ENCODE measurements at regions not wholly inside any gene's neighbourhood (a gene's known extent, or its start where the extent isn't known, plus 50 kb on each side); places are given as distances from the start of the nearest gene placed in this dataset.
A peak's percentile ranks its signal among the peaks of the same experiment; 100 is the strongest.
"Not testable (repeated sequence)": the region's sequence is repeated elsewhere in the genome, so short reads cannot be mapped to it uniquely, and the experiment has no call there.

- WGBS (ENCODE audit: low lambda C conversion rate, missing lambda C conversion rate), result 95% methylated on average over 1 of the region's 1 CpG
- H3K9me3 ChIP-seq (ENCODE audit: low read depth), result no peaks in the 10 kb centered on the region
- TF ChIP-seq EZH2phosphoT487 (IDR thresholded peaks at IDR 0.05; ENCODE audit: low read depth, severe bottlenecking, unreplicated experiment), result no peak
- TF ChIP-seq EZH2 (IDR thresholded peaks at IDR 0.05; ENCODE audit: borderline replicate concordance), result no peak
- TF ChIP-seq, protein P1, sequence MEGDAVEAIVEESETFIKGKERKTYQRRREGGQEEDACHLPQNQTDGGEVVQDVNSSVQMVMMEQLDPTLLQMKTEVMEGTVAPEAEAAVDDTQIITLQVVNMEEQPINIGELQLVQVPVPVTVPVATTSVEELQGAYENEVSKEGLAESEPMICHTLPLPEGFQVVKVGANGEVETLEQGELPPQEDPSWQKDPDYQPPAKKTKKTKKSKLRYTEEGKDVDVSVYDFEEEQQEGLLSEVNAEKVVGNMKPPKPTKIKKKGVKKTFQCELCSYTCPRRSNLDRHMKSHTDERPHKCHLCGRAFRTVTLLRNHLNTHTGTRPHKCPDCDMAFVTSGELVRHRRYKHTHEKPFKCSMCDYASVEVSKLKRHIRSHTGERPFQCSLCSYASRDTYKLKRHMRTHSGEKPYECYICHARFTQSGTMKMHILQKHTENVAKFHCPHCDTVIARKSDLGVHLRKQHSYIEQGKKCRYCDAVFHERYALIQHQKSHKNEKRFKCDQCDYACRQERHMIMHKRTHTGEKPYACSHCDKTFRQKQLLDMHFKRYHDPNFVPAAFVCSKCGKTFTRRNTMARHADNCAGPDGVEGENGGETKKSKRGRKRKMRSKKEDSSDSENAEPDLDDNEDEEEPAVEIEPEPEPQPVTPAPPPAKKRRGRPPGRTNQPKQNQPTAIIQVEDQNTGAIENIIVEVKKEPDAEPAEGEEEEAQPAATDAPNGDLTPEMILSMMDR (IDR thresholded peaks at IDR 0.05; ENCODE audit: poor library complexity), result no peak
- H2AFZ ChIP-seq, result no peak overlapping the region
- no peaks in the 10 kb centered on the region for H4K20me1 ChIP-seq (ENCODE audit: insufficient read depth, poor library complexity, severe bottlenecking)
- no peak for DNase-seq (ENCODE audit: low spot score)
- peak overlapping the region; percentile 25 for H3K27ac ChIP-seq
- H3K36me3 ChIP-seq (replicated peaks; ENCODE audit: insufficient read depth, low read depth), result no peaks in the 10 kb centered on the region
- H3K79me2 ChIP-seq, result no peaks in the 10 kb centered on the region
- no peak overlapping the region for H3K4me3 ChIP-seq
- no peaks in the 10 kb centered on the region for H3K27me3 ChIP-seq
- no peaks in the 10 kb centered on the region for H3K4me1 ChIP-seq (ENCODE audit: insufficient read depth)
- H3K9me2 ChIP-seq (replicated peaks; ENCODE audit: insufficient read depth), result no peaks in the 10 kb centered on the region
- no peak overlapping the region for H3K4me2 ChIP-seq
Measured at GRCh38 chr9:15059003-15059402, 148.8 kb upstream of the FREM1 start.

DNA sequence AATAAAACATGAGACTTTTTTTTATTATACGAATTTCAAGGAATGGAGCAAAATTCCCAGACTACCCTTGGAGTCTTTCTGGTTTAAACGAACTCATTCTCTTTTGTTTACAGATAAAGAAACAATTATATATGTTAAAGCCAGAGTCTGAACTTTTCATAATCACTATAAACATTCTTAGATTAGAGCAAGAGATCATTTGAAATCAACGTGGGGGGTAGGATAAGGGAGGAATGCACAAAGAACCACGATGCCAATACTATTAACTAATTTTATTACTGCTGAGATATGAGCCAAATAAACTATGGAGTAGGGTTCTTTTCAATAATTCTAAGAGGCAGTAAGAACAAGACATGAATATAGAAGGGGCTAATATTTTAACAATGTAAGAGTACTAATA lies 148.0 kb upstream of the FREM1 start:
- H3K27me3 ChIP-seq, result no peaks in the 10 kb centered on the region

DNA sequence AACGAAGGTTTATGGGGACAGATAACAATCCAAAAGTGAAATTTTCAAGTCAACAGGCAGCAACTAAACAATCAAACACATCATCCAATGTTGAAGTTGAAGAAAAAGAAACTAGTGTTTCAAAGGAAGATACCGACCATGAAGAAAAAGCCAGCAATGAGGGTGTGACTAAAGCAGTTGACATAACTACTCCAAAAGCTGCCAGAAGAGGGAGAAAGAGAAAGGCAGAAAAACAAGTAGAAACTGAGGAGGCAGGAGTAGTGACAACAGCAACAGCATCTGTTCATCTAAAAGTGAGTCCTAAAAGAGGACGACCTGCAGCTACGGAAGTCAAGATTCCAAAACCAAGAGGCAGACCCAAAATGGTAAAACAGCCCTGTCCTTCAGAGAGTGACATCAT lies 145.1 kb upstream of the FREM1 start:
- H3K9me3 ChIP-seq (ENCODE audit: low read depth); H3K4me2 ChIP-seq; H3K36me3 ChIP-seq (replicated peaks; ENCODE audit: insufficient read depth, low read depth); H4K20me1 ChIP-seq (ENCODE audit: insufficient read depth, poor library complexity, severe bottlenecking); H2AFZ ChIP-seq; H3K79me2 ChIP-seq; H3K4me1 ChIP-seq (ENCODE audit: insufficient read depth); H3K27ac ChIP-seq; H3K4me3 ChIP-seq; H3K9me2 ChIP-seq (replicated peaks; ENCODE audit: insufficient read depth); H3K27me3 ChIP-seq: not testable (repeated sequence)
- TF ChIP-seq, protein P1 (IDR thresholded peaks at IDR 0.05; ENCODE audit: poor library complexity), result peak; percentile 23
- peak; percentile 11 for DNase-seq (ENCODE audit: low spot score)
- WGBS (ENCODE audit: low lambda C conversion rate, missing lambda C conversion rate), result 63% methylated on average over 4 of the region's 4 CpGs

More for the DNA sequence above, 148.0 kb upstream of the FREM1 start:
- DNase-seq (ENCODE audit: low spot score), result no peak
- Histone ChIP-seq H3K9me2 (replicated peaks; ENCODE audit: insufficient read depth) (no peaks in the 10 kb centered on the region), H3K4me1 (ENCODE audit: insufficient read depth) (no peaks in the 10 kb centered on the region), H3K9me3 (ENCODE audit: low read depth) (no peaks in the 10 kb centered on the region), H4K20me1 (ENCODE audit: insufficient read depth, poor library complexity, severe bottlenecking) (no peaks in the 10 kb centered on the region), H3K79me2 (no peaks in the 10 kb centered on the region), H3K4me2 (no peak overlapping the region), H3K36me3 (replicated peaks; ENCODE audit: insufficient read depth, low read depth) (no peaks in the 10 kb centered on the region), H3K4me3 (no peak overlapping the region), H3K27ac (no peak overlapping the region), H2AFZ (no peak overlapping the region)
- TF ChIP-seq, protein P1 (IDR thresholded peaks at IDR 0.05; ENCODE audit: poor library complexity), result no peak
- TF ChIP-seq EZH2phosphoT487 (IDR thresholded peaks at IDR 0.05; ENCODE audit: low read depth, severe bottlenecking, unreplicated experiment) (no peak), EZH2 (IDR thresholded peaks at IDR 0.05; ENCODE audit: borderline replicate concordance) (no peak)
- 51% methylated on average over 4 of the region's 4 CpGs for WGBS (ENCODE audit: low lambda C conversion rate, missing lambda C conversion rate)

- 82% methylated on average over 1 of the region's 1 CpG for WGBS (ENCODE audit: low lambda C conversion rate, missing lambda C conversion rate)
Measured at GRCh38 chr9:15048772-15049171, 138.5 kb upstream of the FREM1 start.

More at GRCh38 chr9:15048772-15049171, 138.5 kb upstream of the FREM1 start:
- Histone ChIP-seq H3K79me2 (no peaks in the 10 kb centered on the region), H3K4me2 (no peak overlapping the region), H3K36me3 (replicated peaks; ENCODE audit: insufficient read depth, low read depth) (no peaks in the 10 kb centered on the region), H4K20me1 (ENCODE audit: insufficient read depth, poor library complexity, severe bottlenecking) (no peaks in the 10 kb centered on the region), H3K9me3 (ENCODE audit: low read depth) (no peaks in the 10 kb centered on the region), H3K27ac (no peak overlapping the region), H3K4me3 (no peak overlapping the region), H3K4me1 (ENCODE audit: insufficient read depth) (no peaks in the 10 kb centered on the region), H3K27me3 (no peaks in the 10 kb centered on the region), H3K9me2 (replicated peaks; ENCODE audit: insufficient read depth) (no peaks in the 10 kb centered on the region), H2AFZ (no peak overlapping the region)
- TF ChIP-seq, protein P1 (IDR thresholded peaks at IDR 0.05; ENCODE audit: poor library complexity), result no peak
- no peak for TF ChIP-seq EZH2phosphoT487 (IDR thresholded peaks at IDR 0.05; ENCODE audit: low read depth, severe bottlenecking, unreplicated experiment)
- TF ChIP-seq EZH2 (IDR thresholded peaks at IDR 0.05; ENCODE audit: borderline replicate concordance), result no peak
- no peak for DNase-seq (ENCODE audit: low spot score)
